ENCODE measurements at regions not wholly inside any gene's neighbourhood (a gene's known extent, or its start where the extent isn't known, plus 50 kb on each side); places are given as distances from the start of the nearest gene placed in this dataset.

GRCh38 chr4:3668825-3669552 lies 97.2 kb upstream of the ADRA2C start:
- DNase-seq (ENCODE audit: low spot score): no peak

- DNase-seq (ENCODE audit: low spot score): no peak
Measured at GRCh38 chr4:3667258-3667657, 98.9 kb upstream of the ADRA2C start.

GRCh38 chr4:3666263-3666662 lies 99.9 kb upstream of the ADRA2C start:
- no peak for DNase-seq (ENCODE audit: low spot score)

- no peak for DNase-seq (ENCODE audit: low spot score)
Measured at GRCh38 chr4:3665360-3665891, 100.8 kb upstream of the ADRA2C start.

GRCh38 chr4:3663791-3664190 lies 102.4 kb upstream of the ADRA2C start:
- DNase-seq (ENCODE audit: low spot score): no peak

GRCh38 chr4:3662516-3662915 lies 103.7 kb upstream of the ADRA2C start:
- no peak for DNase-seq (ENCODE audit: low spot score)

- no peak for DNase-seq (ENCODE audit: low spot score)
Measured at GRCh38 chr4:3661989-3662388, 104.2 kb upstream of the ADRA2C start.

- DNase-seq (ENCODE audit: low spot score): no peak
Measured at GRCh38 chr4:3660928-3661515, 105.2 kb upstream of the ADRA2C start.

GRCh38 chr4:3660086-3660927 lies 105.9 kb upstream of the ADRA2C start:
- no peak for DNase-seq (ENCODE audit: low spot score)

- DNase-seq (ENCODE audit: low spot score): no peak
Measured at GRCh38 chr4:3659131-3659530, 107.1 kb upstream of the ADRA2C start.

GRCh38 chr4:3658530-3658913 lies 107.7 kb upstream of the ADRA2C start:
- DNase-seq (ENCODE audit: low spot score): no peak

GRCh38 chr4:3657902-3658529 lies 108.2 kb upstream of the ADRA2C start:
- DNase-seq (ENCODE audit: low spot score): no peak

GRCh38 chr4:3656416-3657356 lies 109.5 kb upstream of the ADRA2C start:
- DNase-seq (ENCODE audit: low spot score): no peak

GRCh38 chr4:3655963-3656362 lies 110.2 kb upstream of the ADRA2C start:
- DNase-seq (ENCODE audit: low spot score): no peak

GRCh38 chr4:3655485-3655884 lies 110.7 kb upstream of the ADRA2C start:
- DNase-seq (ENCODE audit: low spot score): no peak

- DNase-seq (ENCODE audit: low spot score): no peak
Measured at GRCh38 chr4:3654036-3654807, 112.0 kb upstream of the ADRA2C start.

- DNase-seq (ENCODE audit: low spot score): no peak
Measured at GRCh38 chr4:3652586-3652985, 113.6 kb upstream of the ADRA2C start.

- no peak for DNase-seq (ENCODE audit: low spot score)
Measured at GRCh38 chr4:3651267-3651845, 114.8 kb upstream of the ADRA2C start.

GRCh38 chr4:3649491-3649890 lies 116.7 kb upstream of the ADRA2C start:
- DNase-seq (ENCODE audit: low spot score): no peak

- DNase-seq (ENCODE audit: low spot score): no peak
Measured at GRCh38 chr4:3648731-3649130, 116.5 kb upstream of the LRPAP1 start.

Measured in cerebellar cortex (tissue), 1 donor.